HepG2 (cell line): ENCODE measurements at regions not wholly inside any gene's neighbourhood (a gene's known extent, or its start where the extent isn't known, plus 50 kb on each side); places are given as distances from the start of the nearest gene placed in this dataset.

ENCODE experiments used
- ATAC-seq: fragments of 200-7000 bp; cut with Tn5 transposase; 3 replicates; pipeline ENCODE4 v1.9.1; 2020; ENCODE audit warnings: mild to moderate bottlenecking, moderate library complexity
- BruUV-seq: library from RNA; stranded (reverse); fragments of 400-500 nt; replicated peaks from 2 replicates; lab custom pipeline; 2021; lab: Mats Ljungman, UMichigan
- CTCF ChIA-PET: fragments of 300-600 bp; formaldehyde crosslinking; extraction: SDS; loops from one replicate; lab custom pipeline; 2021; ENCODE audit warnings: low total read pairs, inconsistent platforms, low intra/inter-chr PET ratio; lab: Yijun Ruan, JAX
- POLR2A ChIA-PET: fragments of 350-600 bp; sonication (Branson Sonifier 250); formaldehyde crosslinking; loops from one replicate; lab custom pipeline; 2020; ENCODE audit warnings: antibody characterized with exemption, inconsistent platforms; lab: Yijun Ruan, JAX
- DNase-seq: peaks from one replicate; pipeline ENCODE4 v3.0.0-alpha.2; 2015; ENCODE audit warnings: low spot score
- FAIRE-seq: peaks from 3 replicates; lab custom pipeline; 2011; peaks lifted over from hg19 to GRCh38; lab: Jason Lieb, UNC
- H2AFZ ChIP-seq: one replicate; pipeline ENCODE4 v1.6.1; 2011; ENCODE audit warnings: low read length, inconsistent platforms
- H3K27ac ChIP-seq: fragments of 300-600 bp; 3 replicates; pipeline ENCODE4 v1.8.0; 2011; ENCODE audit warnings: mixed run types, mild to moderate bottlenecking, mixed read lengths, low read length, inconsistent platforms; ENCODE audit not compliant: insufficient read depth; ENCODE audit errors: extremely low read length
- H3K27me3 ChIP-seq, 2 experiments: fragments of 200-600 bp in 1 of 2; 2 replicates in 1 of 2; 3 replicates in 1 of 2; pipeline versions ENCODE4 v1.6.0 to v1.8.0; 2011; ENCODE audit warnings: low read length in 2 of 2, mild to moderate bottlenecking in 2 of 2, moderate library complexity in 2 of 2, inconsistent platforms in 1 of 2; ENCODE audit not compliant: insufficient read depth in 2 of 2, control insufficient read depth in 1 of 2
- H3K36me3 ChIP-seq, 2 experiments: fragments of 200-600 bp in 1 of 2; replicated peaks in 1 of 2; 2 replicates in 1 of 2; 3 replicates in 1 of 2; pipeline versions ENCODE4 v1.5.1 to v1.8.0; 2011; ENCODE audit warnings: low read length in 2 of 2, inconsistent platforms in 1 of 2; ENCODE audit not compliant: insufficient read depth in 2 of 2, control insufficient read depth in 1 of 2
- H3K4me1 ChIP-seq: 2 replicates; pipeline ENCODE4 v1.5.1; 2012; ENCODE audit warnings: low read length, inconsistent platforms; ENCODE audit not compliant: insufficient read depth
- H3K4me2 ChIP-seq: 2 replicates; pipeline ENCODE4 v1.6.0; 2011; ENCODE audit warnings: low read depth, low read length, inconsistent platforms
- H3K4me3 ChIP-seq, 3 experiments: fragments of 200-600 bp in 1 of 3; sonication (generic), shearing (Covaris generic) in 1 of 3; replicated peaks in 1 of 3; 2 replicates each; pipeline ENCODE4 v1.5.1; 2011 to 2016; ENCODE audit warnings: low read length in 3 of 3, inconsistent platforms in 2 of 3, low read depth in 2 of 3, mild to moderate bottlenecking in 2 of 3, control low read depth in 1 of 3, mixed read lengths in 1 of 3; ENCODE audit not compliant: insufficient read depth in 1 of 3
- H3K79me2 ChIP-seq: one replicate; pipeline ENCODE4 v1.6.1; 2011; ENCODE audit warnings: low read length, inconsistent platforms; ENCODE audit not compliant: insufficient read depth
- H3K9ac ChIP-seq: 2 replicates; pipeline ENCODE4 v1.6.0; 2011; ENCODE audit warnings: mild to moderate bottlenecking, low read depth, low read length, inconsistent platforms; ENCODE audit not compliant: insufficient read depth
- H3K9me3 ChIP-seq: 2 replicates; pipeline ENCODE4 v1.5.1; 2012; ENCODE audit warnings: mild to moderate bottlenecking, low read length
- H4K20me1 ChIP-seq: 2 replicates; pipeline ENCODE4 v1.6.0; 2011; ENCODE audit warnings: inconsistent platforms, mild to moderate bottlenecking, low read length, moderate library complexity; ENCODE audit not compliant: insufficient read depth
- BCL6 ChIP-seq: IDR thresholded peaks from 2 replicates; pipeline ENCODE4 v1.6.1; 2016; ENCODE audit warnings: missing genetic modification reagents, missing compliant biosample characterization
- CAMTA2 ChIP-seq: sonication (generic); formaldehyde crosslinking; IDR thresholded peaks from 2 replicates; pipeline ENCODE4 v1.4.0; 2020; ENCODE audit warnings: mild to moderate bottlenecking, missing genetic modification reagents, borderline replicate concordance
- CREB1 ChIP-seq, 2 experiments: fragments of 450-650 bp in 1 of 2; IDR thresholded peaks; 2 replicates each; pipeline ENCODE4 v1.6.1; 2016 to 2017; ENCODE audit warnings: control low read depth in 1 of 2, mild to moderate bottlenecking in 1 of 2, missing compliant biosample characterization in 1 of 2, missing genetic modification characterization in 1 of 2
- HDAC1 ChIP-seq: sonication (generic); formaldehyde crosslinking; IDR thresholded peaks from 2 replicates; pipeline ENCODE4 v1.5.1; 2020; ENCODE audit warnings: mild to moderate bottlenecking, missing genetic modification reagents
- LCORL ChIP-seq, 2 experiments: fragments of 450-650 bp in 1 of 2; sonication (generic) in 1 of 2; formaldehyde crosslinking in 1 of 2; IDR thresholded peaks; 2 replicates each; pipeline versions ENCODE4 v1.5.0 to v1.6.1; 2017 to 2020; ENCODE audit warnings: antibody characterized with exemption in 1 of 2, missing genetic modification reagents in 1 of 2
- NFE2 ChIP-seq: sonication (generic); formaldehyde crosslinking; IDR thresholded peaks from 2 replicates; pipeline ENCODE4 v1.4.0; 2020; ENCODE audit warnings: missing genetic modification reagents
- ZBTB38 ChIP-seq: sonication (generic); formaldehyde crosslinking; IDR thresholded peaks from 2 replicates; pipeline ENCODE4 v1.5.1; 2020; ENCODE audit warnings: mild to moderate bottlenecking, missing genetic modification reagents
- ZNF563 ChIP-seq: sonication (generic); formaldehyde crosslinking; IDR thresholded peaks from 2 replicates; pipeline ENCODE4 v1.8.0; 2022; ENCODE audit warnings: mild to moderate bottlenecking, moderate library complexity, missing genetic modification reagents
- ZNF607 ChIP-seq: sonication (generic); formaldehyde crosslinking; IDR thresholded peaks from 2 replicates; pipeline ENCODE4 v1.5.1; 2020; ENCODE audit warnings: missing genetic modification reagents, mild to moderate bottlenecking, borderline replicate concordance
- WGBS: methylation state at CpG from one replicate; pipeline ENCODE4 v1.1.6; 2017; ENCODE audit warnings: low lambda C conversion rate; 5-methylcytosine and 5-hydroxymethylcytosine counted together
- in situ Hi-C: cut with HindIII; loops from 2 replicates; pipeline ENCODE4 v1.10.0; 2017; ENCODE audit warnings: low pct_unique_long_range_greater_than_20kb; ENCODE audit not compliant: extremely low pct_ligation_motif_present
- intact Hi-C: fragments of 100-400 bp; cut with micrococcal nuclease; formaldehyde crosslinking; loops from one replicate; pipeline ENCODE4 v1.10.0; 2022; ENCODE audit not compliant: unreplicated experiment

DNA sequence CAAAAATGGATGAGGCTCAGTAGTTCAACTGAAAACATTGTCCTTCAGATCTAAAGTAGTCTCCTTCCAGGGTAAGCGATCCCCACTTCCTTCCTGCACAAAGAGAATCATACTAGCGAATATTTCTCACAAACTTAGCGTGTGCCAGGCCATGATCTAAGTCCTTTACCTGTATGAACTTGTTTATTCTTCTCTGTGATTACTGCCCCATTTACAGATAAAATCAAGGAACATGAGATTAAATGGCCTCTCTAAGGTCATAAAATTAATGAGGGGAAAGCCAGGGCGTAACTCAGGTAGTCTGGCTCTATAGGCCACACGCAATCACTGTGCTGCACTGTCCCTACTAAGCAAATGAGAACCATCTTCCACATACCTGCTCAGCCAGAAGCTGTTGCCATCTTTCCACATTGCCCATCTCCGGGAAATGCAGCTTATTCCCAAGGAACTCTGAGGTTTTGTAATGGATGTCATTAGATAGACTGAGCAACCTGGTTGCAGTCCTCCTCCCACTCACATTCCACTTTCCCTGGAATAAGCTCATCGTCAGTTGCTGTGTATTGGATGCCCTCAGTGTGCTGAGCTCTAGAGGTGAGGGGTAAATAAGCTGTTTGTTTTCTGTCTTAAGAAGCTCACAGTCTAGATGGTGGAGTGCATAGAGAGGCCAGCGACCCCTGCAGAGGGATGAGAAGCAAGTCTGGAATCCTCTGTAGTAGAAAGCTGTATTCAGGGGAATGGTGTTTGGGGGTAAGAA is 146.3 kb downstream of the SNX19 start (continued):
- TF ChIP-seq LCORL (IDR thresholded peaks at IDR 0.05) (no peak), LCORL (CRISPR knock-in tag; IDR thresholded peaks at IDR 0.05) (no peak)

DNA sequence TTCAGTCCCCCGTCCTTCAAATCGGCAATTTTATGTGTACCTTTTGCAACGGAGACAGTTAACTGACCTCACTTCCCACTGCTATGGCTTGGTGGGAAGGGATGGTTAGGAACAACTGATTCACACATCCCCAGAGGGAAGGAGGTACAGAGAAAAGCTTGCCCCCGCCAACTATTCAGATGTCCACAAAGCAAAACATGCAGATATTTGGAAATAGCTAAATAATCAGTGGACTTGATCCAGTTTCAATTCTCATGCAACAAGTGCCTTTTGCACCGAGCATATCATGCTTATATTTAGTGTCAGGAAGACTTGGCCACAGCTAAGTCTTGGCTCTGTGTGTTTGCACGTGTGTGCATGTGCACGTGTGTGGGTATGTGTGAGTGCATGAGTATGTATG is 144.6 kb downstream of the SNX19 start:
- ATAC-seq, result no peak
- Histone ChIP-seq H2AFZ (no peak overlapping the region), H3K9ac (no peak overlapping the region), H3K79me2 (no peaks in the 10 kb centered on the region), H3K4me3 (no peak overlapping the region), H3K4me2 (no peak overlapping the region), H3K27me3 (peaks cover 0 to 18% of the 10 kb centered on the region in 2 experiments; a peak in 1 of 5 replicates), H3K4me1 (no peaks in the 10 kb centered on the region), H3K36me3 (no peaks in the 10 kb centered on the region), H3K27ac (no peak overlapping the region), H4K20me1 (no peaks in the 10 kb centered on the region), H3K9me3 (no peaks in the 10 kb centered on the region)
- POLR2A ChIA-PET, result no interaction called here
- TF ChIP-seq ZNF607 (CRISPR knock-in tag) (no peak), ZBTB38 (no peak), CAMTA2 (CRISPR knock-in tag) (no peak), HDAC1 (CRISPR knock-in tag) (no peak), CREB1 (IDR thresholded peaks at IDR 0.05) (no peak), CREB1 (CRISPR knock-in tag; IDR thresholded peaks at IDR 0.05) (no peak), BCL6 (CRISPR knock-in tag) (no peak), ZNF563 (CRISPR knock-in tag) (no peak), NFE2 (CRISPR knock-in tag) (no peak)
- BruUV-seq, result no TSS peak
- CTCF ChIA-PET, result no interaction called here
- FAIRE-seq, result no peak
- 26% methylated on average over 7 of the region's 7 CpGs for WGBS
- intact Hi-C loops (no loop called here), in situ Hi-C loops (no loop called here)
- DNase-seq, result no peak
